ENCODE measurements at regions not wholly inside any gene's neighbourhood (a gene's known extent, or its start where the extent isn't known, plus 50 kb on each side); places are given as distances from the start of the nearest gene placed in this dataset.

- no peak for TF ChIP-seq CTCF (IDR thresholded peaks at IDR 0.05)
- TF ChIP-seq EZH2 (IDR thresholded peaks at IDR 0.05; ENCODE audit: borderline replicate concordance, insufficient read depth, low read depth, low read length, poor library complexity, severe bottlenecking) = no peak
These were observed 320.5 kb downstream of the FSIP2 start for GRCh38 chr2:186059096-186059495.
